ENCODE measurements at regions not wholly inside any gene's neighbourhood (a gene's known extent, or its start where the extent isn't known, plus 50 kb on each side); places are given as distances from the start of the nearest gene placed in this dataset.
"Not testable (repeated sequence)": the region's sequence is repeated elsewhere in the genome, so short reads cannot be mapped to it uniquely, and the experiment has no call there.

- Histone ChIP-seq H3K4me3 (ENCODE audit: low read length in 2 of 2) (no peak overlapping the region), H3K36me3 (ENCODE audit: control insufficient read depth in 2 of 2, insufficient read depth in 2 of 2, low read length in 2 of 2) (no peaks in the 10 kb centered on the region), H3K9ac (ENCODE audit: low read depth in 1 of 2, low read length in 2 of 2) (no peak overlapping the region), H3K27me3 (ENCODE audit: control insufficient read depth in 2 of 2, insufficient read depth in 2 of 2, low read length in 2 of 2) (no peaks in the 10 kb centered on the region), H3K27ac (ENCODE audit: low read depth in 2 of 2, low read length in 2 of 2) (no peak overlapping the region), H3K9me3 (ENCODE audit: control insufficient read depth in 2 of 2, low read length in 2 of 2) (no peaks in the 10 kb centered on the region), H3K4me1 (ENCODE audit: control insufficient read depth in 2 of 2, insufficient read depth in 2 of 2, low read length in 2 of 2) (no peaks in the 10 kb centered on the region)
Measured at GRCh38 chr2:433216-433615, 145.3 kb upstream of the ALKAL2 start.

- Histone ChIP-seq H3K4me1 (ENCODE audit: control insufficient read depth in 2 of 2, insufficient read depth in 2 of 2, low read length in 2 of 2) (no peaks in the 10 kb centered on the region), H3K9me3 (ENCODE audit: control insufficient read depth in 2 of 2, low read length in 2 of 2) (no peaks in the 10 kb centered on the region), H3K9ac (ENCODE audit: low read depth in 1 of 2, low read length in 2 of 2) (no peak overlapping the region), H3K27ac (ENCODE audit: low read depth in 2 of 2, low read length in 2 of 2) (no peak overlapping the region), H3K4me3 (ENCODE audit: low read length in 2 of 2) (no peak overlapping the region), H3K36me3 (ENCODE audit: control insufficient read depth in 2 of 2, insufficient read depth in 2 of 2, low read length in 2 of 2) (no peaks in the 10 kb centered on the region), H3K27me3 (ENCODE audit: control insufficient read depth in 2 of 2, insufficient read depth in 2 of 2, low read length in 2 of 2) (no peaks in the 10 kb centered on the region)
Measured at GRCh38 chr2:430291-431040, 142.6 kb upstream of the ALKAL2 start.

GRCh38 chr2:429575-430254 lies 141.8 kb upstream of the ALKAL2 start:
- H3K4me3 ChIP-seq (ENCODE audit: low read length in 2 of 2) = peak overlapping the region in 1 of 2 donors; percentile 6
- peak overlapping the region in 1 of 2 donors; percentile 48 for H3K27ac ChIP-seq (ENCODE audit: low read depth in 2 of 2, low read length in 2 of 2)
- no peak overlapping the region for H3K9ac ChIP-seq (ENCODE audit: low read depth in 1 of 2, low read length in 2 of 2)
- H3K4me1 ChIP-seq (ENCODE audit: control insufficient read depth in 2 of 2, insufficient read depth in 2 of 2, low read length in 2 of 2) = no peaks in the 10 kb centered on the region
- no peaks in the 10 kb centered on the region for H3K9me3 ChIP-seq (ENCODE audit: control insufficient read depth in 2 of 2, low read length in 2 of 2)
- no peaks in the 10 kb centered on the region for H3K36me3 ChIP-seq (ENCODE audit: control insufficient read depth in 2 of 2, insufficient read depth in 2 of 2, low read length in 2 of 2)
- no peaks in the 10 kb centered on the region for H3K27me3 ChIP-seq (ENCODE audit: control insufficient read depth in 2 of 2, insufficient read depth in 2 of 2, low read length in 2 of 2)

GRCh38 chr2:429142-429541 lies 141.3 kb upstream of the ALKAL2 start:
- Histone ChIP-seq H3K4me1 (ENCODE audit: control insufficient read depth in 2 of 2, insufficient read depth in 2 of 2, low read length in 2 of 2) (no peaks in the 10 kb centered on the region), H3K9me3 (ENCODE audit: control insufficient read depth in 2 of 2, low read length in 2 of 2) (no peaks in the 10 kb centered on the region), H3K4me3 (ENCODE audit: low read length in 2 of 2) (no peak overlapping the region), H3K36me3 (ENCODE audit: control insufficient read depth in 2 of 2, insufficient read depth in 2 of 2, low read length in 2 of 2) (no peaks in the 10 kb centered on the region), H3K27ac (ENCODE audit: low read depth in 2 of 2, low read length in 2 of 2) (no peak overlapping the region), H3K9ac (ENCODE audit: low read depth in 1 of 2, low read length in 2 of 2) (no peak overlapping the region), H3K27me3 (ENCODE audit: control insufficient read depth in 2 of 2, insufficient read depth in 2 of 2, low read length in 2 of 2) (no peaks in the 10 kb centered on the region)

- Histone ChIP-seq H3K27me3 (ENCODE audit: control insufficient read depth in 2 of 2, insufficient read depth in 2 of 2, low read length in 2 of 2) (no peaks in the 10 kb centered on the region), H3K4me3 (ENCODE audit: low read length in 2 of 2) (no peak overlapping the region), H3K9me3 (ENCODE audit: control insufficient read depth in 2 of 2, low read length in 2 of 2) (no peaks in the 10 kb centered on the region), H3K9ac (ENCODE audit: low read depth in 1 of 2, low read length in 2 of 2) (no peak overlapping the region), H3K36me3 (ENCODE audit: control insufficient read depth in 2 of 2, insufficient read depth in 2 of 2, low read length in 2 of 2) (no peaks in the 10 kb centered on the region), H3K4me1 (ENCODE audit: control insufficient read depth in 2 of 2, insufficient read depth in 2 of 2, low read length in 2 of 2) (no peaks in the 10 kb centered on the region), H3K27ac (ENCODE audit: low read depth in 2 of 2, low read length in 2 of 2) (no peak overlapping the region)
Measured at GRCh38 chr2:428591-428990, 140.7 kb upstream of the ALKAL2 start.

- H3K9me3 ChIP-seq (ENCODE audit: control insufficient read depth in 2 of 2, low read length in 2 of 2); H3K4me3 ChIP-seq (ENCODE audit: low read length in 2 of 2); H3K27me3 ChIP-seq (ENCODE audit: control insufficient read depth in 2 of 2, insufficient read depth in 2 of 2, low read length in 2 of 2); H3K4me1 ChIP-seq (ENCODE audit: control insufficient read depth in 2 of 2, insufficient read depth in 2 of 2, low read length in 2 of 2); H3K36me3 ChIP-seq (ENCODE audit: control insufficient read depth in 2 of 2, insufficient read depth in 2 of 2, low read length in 2 of 2); H3K27ac ChIP-seq (ENCODE audit: low read depth in 2 of 2, low read length in 2 of 2); H3K9ac ChIP-seq (ENCODE audit: low read depth in 1 of 2, low read length in 2 of 2): not testable (repeated sequence)
Measured at GRCh38 chr2:426696-427095, 138.8 kb upstream of the ALKAL2 start.

- Histone ChIP-seq H3K9me3 (ENCODE audit: control insufficient read depth in 2 of 2, low read length in 2 of 2) (no peaks in the 10 kb centered on the region), H3K9ac (ENCODE audit: low read depth in 1 of 2, low read length in 2 of 2) (no peak overlapping the region), H3K4me3 (ENCODE audit: low read length in 2 of 2) (no peak overlapping the region), H3K27me3 (ENCODE audit: control insufficient read depth in 2 of 2, insufficient read depth in 2 of 2, low read length in 2 of 2) (no peaks in the 10 kb centered on the region), H3K36me3 (ENCODE audit: control insufficient read depth in 2 of 2, insufficient read depth in 2 of 2, low read length in 2 of 2) (no peaks in the 10 kb centered on the region), H3K27ac (ENCODE audit: low read depth in 2 of 2, low read length in 2 of 2) (no peak overlapping the region), H3K4me1 (ENCODE audit: control insufficient read depth in 2 of 2, insufficient read depth in 2 of 2, low read length in 2 of 2) (no peaks in the 10 kb centered on the region)
Measured at GRCh38 chr2:425947-426346, 138.1 kb upstream of the ALKAL2 start.

- Histone ChIP-seq H3K9me3 (ENCODE audit: control insufficient read depth in 2 of 2, low read length in 2 of 2) (no peaks in the 10 kb centered on the region), H3K36me3 (ENCODE audit: control insufficient read depth in 2 of 2, insufficient read depth in 2 of 2, low read length in 2 of 2) (no peaks in the 10 kb centered on the region), H3K4me3 (ENCODE audit: low read length in 2 of 2) (no peak overlapping the region), H3K27ac (ENCODE audit: low read depth in 2 of 2, low read length in 2 of 2) (no peak overlapping the region), H3K4me1 (ENCODE audit: control insufficient read depth in 2 of 2, insufficient read depth in 2 of 2, low read length in 2 of 2) (no peaks in the 10 kb centered on the region), H3K9ac (ENCODE audit: low read depth in 1 of 2, low read length in 2 of 2) (no peak overlapping the region), H3K27me3 (ENCODE audit: control insufficient read depth in 2 of 2, insufficient read depth in 2 of 2, low read length in 2 of 2) (no peaks in the 10 kb centered on the region)
Measured at GRCh38 chr2:425243-425642, 137.4 kb upstream of the ALKAL2 start.

- Histone ChIP-seq H3K27me3 (ENCODE audit: control insufficient read depth in 2 of 2, insufficient read depth in 2 of 2, low read length in 2 of 2) (no peaks in the 10 kb centered on the region), H3K27ac (ENCODE audit: low read depth in 2 of 2, low read length in 2 of 2) (no peak overlapping the region), H3K36me3 (ENCODE audit: control insufficient read depth in 2 of 2, insufficient read depth in 2 of 2, low read length in 2 of 2) (no peaks in the 10 kb centered on the region), H3K9ac (ENCODE audit: low read depth in 1 of 2, low read length in 2 of 2) (no peak overlapping the region), H3K9me3 (ENCODE audit: control insufficient read depth in 2 of 2, low read length in 2 of 2) (no peaks in the 10 kb centered on the region), H3K4me3 (ENCODE audit: low read length in 2 of 2) (no peak overlapping the region), H3K4me1 (ENCODE audit: control insufficient read depth in 2 of 2, insufficient read depth in 2 of 2, low read length in 2 of 2) (no peaks in the 10 kb centered on the region)
Measured at GRCh38 chr2:424306-425171, 136.6 kb upstream of the ALKAL2 start.

- Histone ChIP-seq H3K27me3 (ENCODE audit: control insufficient read depth in 2 of 2, insufficient read depth in 2 of 2, low read length in 2 of 2) (no peaks in the 10 kb centered on the region), H3K9me3 (ENCODE audit: control insufficient read depth in 2 of 2, low read length in 2 of 2) (no peaks in the 10 kb centered on the region), H3K36me3 (ENCODE audit: control insufficient read depth in 2 of 2, insufficient read depth in 2 of 2, low read length in 2 of 2) (no peaks in the 10 kb centered on the region), H3K4me3 (ENCODE audit: low read length in 2 of 2) (no peak overlapping the region), H3K9ac (ENCODE audit: low read depth in 1 of 2, low read length in 2 of 2) (no peak overlapping the region), H3K27ac (ENCODE audit: low read depth in 2 of 2, low read length in 2 of 2) (no peak overlapping the region), H3K4me1 (ENCODE audit: control insufficient read depth in 2 of 2, insufficient read depth in 2 of 2, low read length in 2 of 2) (no peaks in the 10 kb centered on the region)
Measured at GRCh38 chr2:423479-423878, 135.6 kb upstream of the ALKAL2 start.

Measured in mucosa of rectum (tissue), 2 donors.